SK-N-SH treated with all-trans-retinoic acid at 6 μM for 48 hours (cell line): ENCODE measurements at regions not wholly inside any gene's neighbourhood (a gene's known extent, or its start where the extent isn't known, plus 50 kb on each side); places are given as distances from the start of the nearest gene placed in this dataset.

Experiments
- ARNTL ChIP-seq: fragments of 450-650 bp; formaldehyde crosslinking; IDR thresholded peaks from 2 replicates; pipeline ENCODE4 v1.5.0; 2020; ENCODE audit warnings: low read depth, mild to moderate bottlenecking, moderate library complexity, borderline replicate concordance
- CREB5 ChIP-seq: fragments of 250-450 bp; sonication (Bioruptor Pico); IDR thresholded peaks from 2 replicates; pipeline ENCODE4 v1.5.1; 2020; ENCODE audit warnings: low read depth, mild to moderate bottlenecking, moderate library complexity
- CSDC2 ChIP-seq: fragments of 250-450 bp; sonication (Bioruptor Pico); IDR thresholded peaks from 2 replicates; pipeline ENCODE4 v1.5.0; 2020; ENCODE audit warnings: mild to moderate bottlenecking, moderate library complexity
- GLIS3 ChIP-seq: fragments of 250-450 bp; sonication (Bioruptor Pico); IDR thresholded peaks from 2 replicates; pipeline ENCODE4 v1.5.0; 2020; ENCODE audit warnings: mild to moderate bottlenecking, moderate library complexity
- OSR1 ChIP-seq: fragments of 250-450 bp; sonication (Bioruptor Pico); IDR thresholded peaks from 2 replicates; pipeline ENCODE4 v1.8.0; 2022; ENCODE audit warnings: moderate library complexity, mild to moderate bottlenecking, inconsistent platforms
- PATZ1 ChIP-seq: fragments of 250-450 bp; sonication (Bioruptor Pico); IDR thresholded peaks from 2 replicates; pipeline ENCODE4 v1.8.0; 2020; ENCODE audit warnings: mild to moderate bottlenecking, moderate library complexity, borderline replicate concordance
- POU6F1 ChIP-seq: fragments of 250-450 bp; sonication (Bioruptor Pico); IDR thresholded peaks from 2 replicates; pipeline ENCODE4 v1.8.0; 2021; ENCODE audit warnings: low read depth, mild to moderate bottlenecking, moderate library complexity, borderline replicate concordance
- RARB ChIP-seq: fragments of 250-450 bp; sonication (Bioruptor Pico); IDR thresholded peaks from 2 replicates; pipeline ENCODE4 v1.8.0; 2021; ENCODE audit warnings: mild to moderate bottlenecking, moderate library complexity
- ZFP3 ChIP-seq: fragments of 250-450 bp; sonication (Bioruptor Pico); IDR thresholded peaks from 2 replicates; pipeline ENCODE4 v1.5.0; 2020; ENCODE audit warnings: mild to moderate bottlenecking, moderate library complexity
- ZFP30 ChIP-seq: fragments of 450-650 bp; formaldehyde crosslinking; IDR thresholded peaks from 2 replicates; pipeline ENCODE4 v1.5.0; 2022; ENCODE audit warnings: mild to moderate bottlenecking, moderate library complexity

- TF ChIP-seq ZFP30 (CRISPR knock-in tag) (no peak), OSR1 (CRISPR knock-in tag) (no peak), ZFP3 (CRISPR knock-in tag) (no peak), CREB5 (CRISPR knock-in tag) (no peak), PATZ1 (CRISPR knock-in tag) (no peak), GLIS3 (CRISPR knock-in tag) (no peak), POU6F1 (CRISPR knock-in tag) (no peak), RARB (CRISPR knock-in tag) (no peak), ARNTL (CRISPR knock-in tag) (no peak), CSDC2 (no peak)
Observed at GRCh38 chr5:52731274-52732027, 56.3 kb upstream of the ITGA1 start.
